AG09309 (cell line): ENCODE measurements at regions not wholly inside any gene's neighbourhood (a gene's known extent, or its start where the extent isn't known, plus 50 kb on each side); places are given as distances from the start of the nearest gene placed in this dataset.

Experiments used
- DNase-seq: peaks from one replicate; pipeline ENCODE4 v3.0.0-alpha.2; 2010; ENCODE audit warnings: low read depth
- H3K4me3 ChIP-seq: 2 replicates; pipeline ENCODE4 v1.5.1; 2011; ENCODE audit warnings: mild to moderate bottlenecking, low read depth, low read length, moderate library complexity; ENCODE audit not compliant: control insufficient read depth
- TF ChIP-seq, protein P1 (sequence below): IDR thresholded peaks from 2 replicates; pipeline ENCODE4 v1.5.1; 2011; ENCODE audit warnings: mild to moderate bottlenecking, low read depth, low read length, inconsistent platforms; ENCODE audit not compliant: insufficient read depth, control insufficient read depth; ENCODE audit errors: missing control alignments

DNA sequence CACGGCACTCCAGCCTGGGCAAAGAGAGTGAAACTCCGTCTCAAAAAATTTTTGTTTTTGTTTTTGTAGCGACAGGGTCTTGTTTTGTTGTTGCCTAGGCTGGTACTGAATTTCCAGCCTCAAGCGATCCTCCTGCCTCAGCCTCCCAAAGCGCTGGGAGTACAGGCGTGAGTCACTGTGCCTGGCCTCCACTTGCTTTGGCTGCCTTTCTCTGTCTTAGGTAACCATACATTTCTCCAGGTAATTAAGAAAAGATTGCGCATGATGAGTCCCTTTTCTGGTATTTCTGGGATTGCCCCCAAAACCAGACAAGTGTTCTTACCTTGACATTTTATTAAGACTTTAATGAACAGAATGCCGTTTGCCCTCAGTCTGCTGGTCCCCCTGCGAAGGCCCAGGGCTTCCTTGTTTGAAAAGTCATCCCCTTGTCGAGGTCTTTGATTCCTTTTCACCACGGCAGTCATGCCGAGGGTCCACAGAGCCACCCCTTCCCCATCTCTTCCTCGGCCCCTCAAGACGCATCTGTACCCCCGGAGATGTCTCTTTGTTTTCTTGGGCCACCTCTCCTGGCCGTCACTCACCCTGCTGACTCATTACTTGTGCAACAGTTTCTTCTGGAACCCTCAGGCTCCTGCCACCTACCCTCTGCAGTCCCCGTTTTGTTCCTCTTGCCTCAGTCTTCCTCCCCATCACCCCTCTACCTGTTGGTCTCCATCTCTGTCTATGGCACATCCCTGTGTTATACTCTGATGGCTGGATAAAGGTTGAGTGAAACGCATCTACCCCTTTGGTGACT lies 151.0 kb downstream of the SEC14L1 start:
- no peak for DNase-seq
- TF ChIP-seq, protein P1, sequence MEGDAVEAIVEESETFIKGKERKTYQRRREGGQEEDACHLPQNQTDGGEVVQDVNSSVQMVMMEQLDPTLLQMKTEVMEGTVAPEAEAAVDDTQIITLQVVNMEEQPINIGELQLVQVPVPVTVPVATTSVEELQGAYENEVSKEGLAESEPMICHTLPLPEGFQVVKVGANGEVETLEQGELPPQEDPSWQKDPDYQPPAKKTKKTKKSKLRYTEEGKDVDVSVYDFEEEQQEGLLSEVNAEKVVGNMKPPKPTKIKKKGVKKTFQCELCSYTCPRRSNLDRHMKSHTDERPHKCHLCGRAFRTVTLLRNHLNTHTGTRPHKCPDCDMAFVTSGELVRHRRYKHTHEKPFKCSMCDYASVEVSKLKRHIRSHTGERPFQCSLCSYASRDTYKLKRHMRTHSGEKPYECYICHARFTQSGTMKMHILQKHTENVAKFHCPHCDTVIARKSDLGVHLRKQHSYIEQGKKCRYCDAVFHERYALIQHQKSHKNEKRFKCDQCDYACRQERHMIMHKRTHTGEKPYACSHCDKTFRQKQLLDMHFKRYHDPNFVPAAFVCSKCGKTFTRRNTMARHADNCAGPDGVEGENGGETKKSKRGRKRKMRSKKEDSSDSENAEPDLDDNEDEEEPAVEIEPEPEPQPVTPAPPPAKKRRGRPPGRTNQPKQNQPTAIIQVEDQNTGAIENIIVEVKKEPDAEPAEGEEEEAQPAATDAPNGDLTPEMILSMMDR: no peak
- H3K4me3 ChIP-seq: no peak overlapping the region

DNA sequence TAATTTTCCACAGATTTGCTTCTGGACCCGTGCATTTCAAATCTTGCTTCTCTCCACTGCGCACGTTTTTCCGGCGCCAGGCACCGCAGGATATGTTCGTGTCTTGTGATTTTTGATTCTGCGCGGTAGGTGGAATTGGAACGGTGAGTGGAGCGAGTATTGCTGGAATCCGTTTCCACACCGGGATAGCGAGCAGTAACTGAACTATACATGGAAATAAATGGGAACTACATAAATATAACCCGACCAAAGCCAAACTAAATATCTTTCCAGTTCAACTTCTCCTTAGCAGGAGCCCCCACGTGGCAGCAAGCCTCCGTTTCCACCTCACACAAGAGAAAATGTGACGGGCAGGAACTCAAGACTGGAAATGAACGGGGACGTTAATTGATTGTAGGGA lies 154.0 kb downstream of the SEC14L1 start:
- TF ChIP-seq, protein P1: no peak

DNA sequence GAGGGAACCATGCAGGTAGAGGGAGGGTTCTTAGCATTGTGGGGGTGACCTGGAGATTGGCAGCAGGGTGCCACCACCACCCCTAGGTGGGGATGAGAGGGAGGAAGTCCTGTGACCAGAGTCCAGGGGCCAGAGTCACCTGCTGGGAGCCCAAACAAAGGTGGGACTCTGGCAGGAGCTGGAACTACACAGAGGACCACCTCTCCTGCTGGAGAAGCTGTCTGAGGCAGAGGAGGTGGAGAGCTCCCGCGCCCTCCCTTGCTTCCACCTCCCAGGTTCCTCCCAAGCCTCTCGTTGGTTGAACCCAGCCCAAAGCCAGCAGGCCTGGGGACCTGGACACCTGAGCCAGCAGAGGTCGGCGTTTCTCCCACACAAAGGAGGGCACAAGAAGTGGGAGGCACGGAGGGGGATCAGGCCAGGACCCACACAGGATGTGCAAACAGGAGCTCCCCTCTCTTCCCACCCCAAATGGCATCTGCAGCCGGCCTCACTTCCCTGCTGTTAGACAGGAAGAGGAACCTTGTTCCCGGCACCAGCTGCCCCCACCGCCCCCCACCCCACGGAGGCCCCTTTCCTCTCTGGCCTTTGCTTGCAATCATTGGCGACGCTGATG lies 154.6 kb downstream of the SEC14L1 start:
- no peak for DNase-seq
- H3K4me3 ChIP-seq: no peak overlapping the region
- TF ChIP-seq, protein P1: no peak

More for the DNA sequence above, 154.0 kb downstream of the SEC14L1 start:
- no peak overlapping the region for H3K4me3 ChIP-seq
- DNase-seq: no peak

- DNase-seq: no peak
- no peak overlapping the region for H3K4me3 ChIP-seq
- TF ChIP-seq, protein P1: no peak
Measured at GRCh38 chr17:77296769-77297409, 156.1 kb downstream of the SEC14L1 start.

- DNase-seq: no peak
- no peak overlapping the region for H3K4me3 ChIP-seq
- TF ChIP-seq, protein P1: no peak
Measured at GRCh38 chr17:77297693-77298666, 157.2 kb downstream of the SEC14L1 start.

DNA sequence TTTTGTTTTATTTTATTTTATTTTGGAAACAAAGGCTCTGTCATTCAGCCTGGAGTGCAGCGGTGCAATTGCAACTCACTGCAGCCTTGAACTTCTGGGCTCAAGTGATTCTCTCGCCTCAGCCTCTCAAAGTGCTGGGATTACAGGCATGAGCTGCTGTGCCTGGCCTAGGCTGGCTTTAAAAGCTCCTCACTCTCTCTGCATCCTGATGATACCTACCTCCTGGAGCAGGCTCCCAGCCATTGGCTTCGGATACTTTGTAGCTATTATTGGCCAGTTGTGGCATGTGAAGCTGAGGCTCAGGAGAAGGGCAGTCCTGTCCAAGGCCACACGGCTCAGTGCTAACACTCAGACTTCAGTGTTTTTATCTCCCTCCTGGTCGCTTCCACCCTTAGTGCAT lies 158.0 kb downstream of the SEC14L1 start:
- TF ChIP-seq, protein P1: no peak
- no peak for DNase-seq
- no peak overlapping the region for H3K4me3 ChIP-seq
